Amniotic stem cell (primary cell): ENCODE measurements at regions not wholly inside any gene's neighbourhood (a gene's known extent, or its start where the extent isn't known, plus 50 kb on each side); places are given as distances from the start of the nearest gene placed in this dataset.

Experiments used
- DNase-seq: peaks from one replicate; lab custom pipeline; 2025; lab: John Stamatoyannopoulos, UW

GRCh38 chr15:31473385-31474058, 146.9 kb downstream of the KLF13 start:
- DNase-seq: no peak

GRCh38 chr15:31474059-31474868, 147.6 kb downstream of the KLF13 start:
- DNase-seq: no peak

GRCh38 chr15:31476236-31476810, 149.7 kb downstream of the KLF13 start:
- DNase-seq: no peak

DNA sequence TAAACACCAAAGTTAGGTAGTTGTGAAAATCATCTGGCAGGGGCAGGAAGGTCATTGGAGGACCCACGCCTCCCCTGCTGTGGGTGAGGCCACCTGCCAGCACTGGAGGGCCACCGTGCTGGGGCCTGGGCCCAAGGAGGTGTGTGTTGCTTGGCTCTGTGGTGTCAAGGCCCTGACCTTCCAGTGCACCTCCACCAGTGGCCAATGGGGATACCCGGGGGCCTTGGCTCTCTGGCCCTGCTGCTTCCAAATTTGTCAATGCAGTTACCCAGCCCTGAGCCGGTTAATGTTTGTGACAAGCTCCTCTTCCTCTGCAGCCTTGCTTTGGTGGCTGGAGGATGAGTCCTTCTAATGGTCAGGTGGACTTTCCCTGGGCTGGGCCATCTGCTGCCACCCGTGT, 150.2 kb downstream of the KLF13 start:
- no peak for DNase-seq

GRCh38 chr15:31477301-31477700, 150.7 kb downstream of the KLF13 start:
- DNase-seq: no peak

DNA sequence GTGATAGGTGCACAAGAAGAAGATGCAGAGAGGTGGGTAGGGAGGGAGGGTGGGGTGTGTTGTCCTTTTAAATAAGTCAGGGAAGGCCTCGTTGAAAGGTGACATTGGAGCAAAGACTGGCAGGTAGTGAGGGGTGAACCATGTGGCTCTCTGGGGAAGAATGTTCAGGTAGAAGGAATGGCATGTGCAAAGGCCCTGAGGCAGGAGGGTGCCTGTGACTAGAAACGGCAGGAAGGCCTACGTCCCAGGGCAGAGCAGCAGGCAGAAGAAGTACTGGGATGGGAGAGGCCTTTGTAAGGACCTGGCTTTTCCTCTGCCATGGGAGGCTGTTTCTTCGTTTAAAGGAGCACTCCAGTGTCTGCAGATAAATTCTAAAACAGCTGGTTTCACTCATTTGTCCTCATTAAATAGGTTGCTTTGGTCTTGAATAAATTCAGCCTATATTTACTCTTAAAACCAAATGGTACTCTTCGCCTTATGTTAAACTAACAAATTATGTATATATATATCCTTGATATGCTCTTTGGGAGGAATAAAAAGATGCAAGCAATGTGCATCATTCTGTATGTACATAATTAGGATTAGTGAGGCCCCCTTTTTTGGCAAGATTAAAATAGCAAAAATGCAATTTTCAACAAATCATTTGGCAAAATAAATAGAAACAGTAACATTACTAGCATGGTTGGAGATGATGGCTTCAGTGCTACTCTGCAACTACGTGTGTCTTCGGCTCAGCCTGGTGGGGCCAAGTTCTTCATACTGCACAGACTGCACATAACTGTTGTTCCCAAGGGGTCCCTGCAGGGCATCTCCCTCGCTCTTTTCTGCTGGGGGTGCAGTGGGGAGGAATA, 151.4 kb downstream of the KLF13 start:
- no peak for DNase-seq

DNA sequence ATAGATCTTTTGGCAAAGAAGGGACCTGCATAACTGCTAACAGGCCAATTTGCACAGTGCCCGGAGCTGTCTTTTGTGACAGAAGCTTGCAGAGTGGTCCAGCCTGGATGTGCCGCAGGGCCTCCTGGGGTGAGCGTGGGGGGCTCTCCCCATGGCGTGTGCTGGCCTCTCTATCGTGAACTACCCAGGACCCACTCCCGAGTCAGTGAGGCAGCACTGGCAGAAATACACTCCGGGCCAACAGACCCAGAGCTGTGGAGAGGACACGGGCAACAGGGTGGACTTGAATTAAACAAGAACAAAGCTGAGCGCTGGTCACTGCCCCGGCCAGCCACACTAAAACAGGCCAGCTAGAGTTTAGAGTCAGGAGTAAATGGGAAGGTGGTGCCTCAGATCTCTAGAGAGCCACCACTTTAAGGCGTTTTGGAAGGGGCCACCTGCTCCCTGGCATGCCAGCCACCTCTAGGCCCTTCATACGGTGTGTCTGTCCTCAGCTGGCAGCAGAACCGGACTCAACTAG, 152.1 kb downstream of the KLF13 start:
- DNase-seq: no peak

GRCh38 chr15:31480356-31481025, 153.9 kb downstream of the KLF13 start:
- no peak for DNase-seq

- DNase-seq: no peak
Observed at GRCh38 chr15:31481142-31481541, 154.5 kb downstream of the KLF13 start.

DNA sequence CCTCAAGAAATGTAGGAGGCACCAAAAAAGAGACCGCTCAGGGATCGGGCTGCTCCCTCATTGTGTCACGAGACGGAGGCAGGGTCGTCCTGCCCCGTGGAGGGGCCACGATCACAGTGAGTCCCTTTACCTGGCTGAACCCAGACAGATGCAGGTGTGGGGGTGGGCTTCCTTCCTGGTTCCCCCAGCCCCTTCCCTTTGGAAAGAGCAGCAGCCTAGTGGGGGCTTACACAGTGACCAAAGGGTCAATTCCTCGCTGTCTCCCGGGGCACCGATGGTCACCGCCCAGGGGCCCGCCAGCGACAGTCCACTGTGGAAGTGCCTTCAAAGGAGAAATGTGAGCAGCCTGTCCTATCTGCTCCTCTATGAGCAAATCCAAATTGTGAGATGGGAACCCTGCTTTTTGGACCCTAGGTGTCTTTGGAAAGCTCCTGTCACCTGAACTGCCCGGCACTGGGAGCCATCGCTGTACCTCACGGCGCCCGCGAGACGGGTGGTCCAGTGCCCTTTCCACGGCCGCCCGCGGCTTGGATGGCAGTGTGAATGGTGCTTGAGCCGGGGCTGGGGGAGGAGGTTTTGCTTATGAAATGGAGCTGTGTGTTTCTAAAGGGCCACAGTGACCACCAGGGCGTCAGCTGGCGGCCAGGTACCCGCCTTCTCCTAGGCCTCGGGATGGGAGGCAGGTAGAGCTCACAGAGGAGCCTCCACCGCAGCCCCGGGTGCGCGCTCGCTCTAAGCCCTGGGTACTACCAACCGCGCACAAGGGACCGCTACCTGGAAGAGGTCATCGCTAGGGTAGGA, 155.7 kb downstream of the KLF13 start:
- no peak for DNase-seq

GRCh38 chr15:31483053-31483985, 156.7 kb downstream of the KLF13 start:
- no peak for DNase-seq

- no peak for DNase-seq
Observed at GRCh38 chr15:31483986-31484951, 157.6 kb downstream of the KLF13 start.

DNA sequence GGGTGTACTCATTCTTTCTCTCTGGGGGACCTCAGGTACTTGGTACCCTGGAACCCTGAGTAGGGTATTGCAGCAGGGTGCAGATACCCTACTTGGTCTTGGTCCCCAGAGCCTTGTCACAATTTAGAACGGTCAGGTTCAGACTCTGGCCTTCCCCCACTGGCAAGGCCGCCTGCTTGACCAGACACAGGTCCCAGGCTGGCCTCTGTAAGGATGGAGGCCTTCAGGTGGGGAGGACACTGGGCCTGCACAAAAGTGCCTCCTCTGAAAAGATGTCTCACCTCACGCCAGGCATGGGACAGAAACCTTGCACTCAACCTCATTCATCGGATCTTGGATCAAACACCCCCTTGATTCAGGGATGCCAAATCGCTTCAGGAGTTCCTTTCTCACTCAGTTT, 158.4 kb downstream of the KLF13 start:
- DNase-seq: no peak

DNA sequence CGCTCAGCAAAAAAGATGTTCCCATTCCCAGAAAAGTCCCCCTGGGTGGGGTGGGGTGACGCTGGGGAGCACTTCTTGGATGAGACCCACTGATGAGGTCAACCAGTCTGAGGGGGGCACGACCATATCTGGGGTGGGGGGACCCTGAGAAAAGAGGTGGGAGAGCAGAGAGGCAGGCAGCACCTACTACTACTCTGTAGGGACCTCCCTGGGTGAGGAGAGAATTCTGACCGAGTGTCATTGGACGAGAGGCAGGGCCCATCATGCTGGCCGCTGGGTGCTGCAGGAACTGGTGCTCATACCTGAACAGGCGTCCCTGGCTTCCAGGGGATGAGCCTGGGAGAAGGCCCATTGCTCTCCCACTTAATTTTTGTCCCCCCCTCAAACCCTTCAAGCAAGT, 158.8 kb downstream of the KLF13 start:
- no peak for DNase-seq

DNA sequence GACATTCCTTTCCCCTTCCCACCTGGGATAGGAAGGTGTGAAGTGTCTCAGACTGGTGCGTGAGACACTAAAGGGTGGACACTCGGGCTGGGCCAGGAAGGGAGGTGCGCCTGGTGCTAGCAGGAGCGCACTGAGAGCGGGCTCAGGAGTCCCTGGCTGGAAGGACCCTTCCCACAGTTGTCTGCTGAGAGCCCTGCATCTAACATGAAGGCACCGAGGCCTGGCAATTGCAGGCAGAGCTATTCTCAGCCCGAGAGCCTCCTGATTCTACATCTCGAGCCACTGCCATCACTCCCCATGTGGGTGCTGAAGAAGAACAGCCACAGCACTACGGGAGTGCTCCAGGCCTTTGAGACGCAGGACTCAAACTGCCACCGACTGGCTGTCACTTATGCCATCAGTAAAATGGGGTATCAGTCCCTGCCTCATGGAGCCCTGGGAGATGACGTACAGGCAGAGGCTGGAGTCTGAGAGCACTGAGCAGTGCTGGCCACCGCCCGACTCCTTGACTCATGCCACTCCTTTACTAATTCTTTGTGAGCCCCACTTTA, 159.4 kb downstream of the KLF13 start:
- DNase-seq: no peak

GRCh38 chr15:31486506-31486905, 159.9 kb downstream of the KLF13 start:
- no peak for DNase-seq

GRCh38 chr15:31486906-31487695, 160.5 kb downstream of the KLF13 start:
- DNase-seq: no peak
